Amygdala (tissue), 56 donors: ENCODE measurements at regions not wholly inside any gene's neighbourhood (a gene's known extent, or its start where the extent isn't known, plus 50 kb on each side); places are given as distances from the start of the nearest gene placed in this dataset.

Source experiments
- DNase-seq, 56 donors: peaks; one replicate each; lab custom pipeline; 2025; lab: John Stamatoyannopoulos, UW

- DNase-seq: no peak
Observed at GRCh38 chr20:46810448-46811223, 84.0 kb upstream of the EYA2 start.

- DNase-seq: no peak
Observed at GRCh38 chr20:46811224-46812084, 83.2 kb upstream of the EYA2 start.

- no peak for DNase-seq
Observed at GRCh38 chr20:46814366-46815232, 80.0 kb upstream of the EYA2 start.

- DNase-seq: no peak
Observed at GRCh38 chr20:46816097-46816496, 78.5 kb upstream of the EYA2 start.

- no peak for DNase-seq
Observed at GRCh38 chr20:46816886-46817638, 77.6 kb upstream of the EYA2 start.

GRCh38 chr20:46820682-46821081, 74.0 kb upstream of the EYA2 start:
- no peak for DNase-seq

GRCh38 chr20:46823271-46823751, 71.3 kb upstream of the EYA2 start:
- no peak for DNase-seq

GRCh38 chr20:46823753-46824152, 70.9 kb upstream of the EYA2 start:
- DNase-seq: no peak

GRCh38 chr20:46826343-46826984, 68.2 kb upstream of the EYA2 start:
- DNase-seq: no peak

GRCh38 chr20:46827718-46828458, 66.8 kb upstream of the EYA2 start:
- no peak for DNase-seq

- no peak for DNase-seq
Observed at GRCh38 chr20:46828471-46828870, 66.2 kb upstream of the EYA2 start.

- no peak for DNase-seq
Observed at GRCh38 chr20:46830886-46831632, 63.6 kb upstream of the EYA2 start.

- DNase-seq: no peak
Observed at GRCh38 chr20:46831633-46832011, 63.0 kb upstream of the EYA2 start.

- DNase-seq: no peak
Observed at GRCh38 chr20:46832555-46832954, 62.1 kb upstream of the EYA2 start.

- no peak for DNase-seq
Observed at GRCh38 chr20:46833360-46833759, 61.3 kb upstream of the EYA2 start.

- DNase-seq: no peak
Observed at GRCh38 chr20:46835418-46835817, 59.2 kb upstream of the EYA2 start.

GRCh38 chr20:46837083-46837482, 57.6 kb upstream of the EYA2 start:
- DNase-seq: no peak

- no peak for DNase-seq
Observed at GRCh38 chr20:46838011-46838410, 56.6 kb upstream of the EYA2 start.
